Hepatocyte (in vitro differentiated cells): ENCODE measurements at regions not wholly inside any gene's neighbourhood (a gene's known extent, or its start where the extent isn't known, plus 50 kb on each side); places are given as distances from the start of the nearest gene placed in this dataset.
A peak's percentile ranks its signal among the peaks of the same experiment; 100 is the strongest.
"Not testable (repeated sequence)": the region's sequence is repeated elsewhere in the genome, so short reads cannot be mapped to it uniquely, and the experiment has no call there.

Experiments
- DNase-seq: peaks from one replicate; pipeline ENCODE4 v3.0.0-alpha.2; 2016; ENCODE audit warnings: low spot score
- H2AFZ ChIP-seq: fragments of 200-600 bp; sonication (generic); 2 replicates; pipeline ENCODE4 v1.6.0; 2016; ENCODE audit warnings: antibody characterized with exemption, mild to moderate bottlenecking
- H3K27ac ChIP-seq: fragments of 200-600 bp; sonication (generic); 2 replicates; pipeline ENCODE4 v1.5.1; 2016; ENCODE audit warnings: mild to moderate bottlenecking
- H3K27me3 ChIP-seq: fragments of 200-600 bp; sonication (generic); 2 replicates; pipeline ENCODE4 v1.6.1; 2016
- H3K36me3 ChIP-seq: fragments of 200-600 bp; sonication (generic); replicated peaks from 2 replicates; pipeline ENCODE4 v1.5.1; 2016; ENCODE audit warnings: low read depth; ENCODE audit not compliant: insufficient read depth
- H3K4me1 ChIP-seq: fragments of 200-600 bp; sonication (generic); 2 replicates; pipeline ENCODE4 v1.5.1; 2016; ENCODE audit warnings: mild to moderate bottlenecking, moderate library complexity; ENCODE audit not compliant: insufficient read depth
- H3K4me2 ChIP-seq: fragments of 200-600 bp; sonication (generic); 2 replicates; pipeline ENCODE4 v1.6.0; 2016
- H3K4me3 ChIP-seq: fragments of 200-600 bp; sonication (generic); 2 replicates; pipeline ENCODE4 v1.5.1; 2016; ENCODE audit warnings: mild to moderate bottlenecking
- H3K79me2 ChIP-seq: fragments of 200-600 bp; sonication (generic); 2 replicates; pipeline ENCODE4 v1.6.0; 2017; ENCODE audit warnings: mild to moderate bottlenecking
- H3K9me2 ChIP-seq: fragments of 200-600 bp; sonication (generic); replicated peaks from 2 replicates; pipeline ENCODE4 v1.6.0; 2017; ENCODE audit warnings: mild to moderate bottlenecking; ENCODE audit not compliant: insufficient read depth
- H3K9me3 ChIP-seq: fragments of 200-600 bp; sonication (generic); 2 replicates; pipeline ENCODE4 v1.5.1; 2016; ENCODE audit warnings: low read depth, mild to moderate bottlenecking
- H4K20me1 ChIP-seq: fragments of 200-600 bp; sonication (generic); 2 replicates; pipeline ENCODE4 v1.6.0; 2016; ENCODE audit warnings: mild to moderate bottlenecking; ENCODE audit not compliant: insufficient read depth, poor library complexity, severe bottlenecking
- CTCF ChIP-seq: fragments of 200-600 bp; sonication (generic); IDR thresholded peaks from 2 replicates; pipeline ENCODE4 v1.5.1; 2016; ENCODE audit warnings: antibody characterized with exemption, mild to moderate bottlenecking; ENCODE audit not compliant: poor library complexity
- EZH2 ChIP-seq: fragments of 200-600 bp; sonication (generic); IDR thresholded peaks from 2 replicates; pipeline ENCODE4 v1.6.1; 2016; ENCODE audit warnings: antibody characterized with exemption, mild to moderate bottlenecking, borderline replicate concordance
- EZH2phosphoT487 ChIP-seq: fragments of 200-600 bp; sonication (generic); IDR thresholded peaks from one replicate; pipeline ENCODE4 v1.6.1; 2018; ENCODE audit warnings: antibody characterized with exemption, mild to moderate bottlenecking, low read depth, moderate library complexity; ENCODE audit not compliant: unreplicated experiment, severe bottlenecking
- WGBS: methylation state at CpG from one replicate; pipeline ENCODE4 v1.1.6; 2016; ENCODE audit warnings: low lambda C conversion rate; ENCODE audit errors: missing lambda C conversion rate; 5-methylcytosine and 5-hydroxymethylcytosine counted together

GRCh38 chr4:91764085-91764484 lies 539.7 kb upstream of the GRID2 start:
- Histone ChIP-seq H3K4me2 (no peak overlapping the region), H3K4me3 (no peak overlapping the region), H3K9me3 (no peaks in the 10 kb centered on the region), H3K27ac (no peak overlapping the region), H3K36me3 (no peaks in the 10 kb centered on the region), H3K79me2 (no peaks in the 10 kb centered on the region), H3K9me2 (no peaks in the 10 kb centered on the region), H3K27me3 (no peaks in the 10 kb centered on the region), H2AFZ (no peak overlapping the region), H3K4me1 (no peaks in the 10 kb centered on the region), H4K20me1 (no peaks in the 10 kb centered on the region)
- DNase-seq: no peak
- WGBS: 89% methylated on average over 1 of the region's 1 CpG
- TF ChIP-seq EZH2phosphoT487: no peak
- no peak for TF ChIP-seq EZH2
- TF ChIP-seq CTCF: no peak

- DNase-seq: no peak
- Histone ChIP-seq H3K36me3 (no peaks in the 10 kb centered on the region), H3K4me3 (no peak overlapping the region), H3K9me2 (no peaks in the 10 kb centered on the region), H4K20me1 (no peaks in the 10 kb centered on the region), H3K27me3 (no peaks in the 10 kb centered on the region), H3K9me3 (no peaks in the 10 kb centered on the region), H3K4me1 (no peaks in the 10 kb centered on the region), H3K79me2 (no peaks in the 10 kb centered on the region), H3K4me2 (no peak overlapping the region), H2AFZ (no peak overlapping the region), H3K27ac (no peak overlapping the region)
- WGBS: 95% methylated on average over 1 of the region's 1 CpG
- TF ChIP-seq EZH2: no peak
- TF ChIP-seq EZH2phosphoT487: no peak
- TF ChIP-seq CTCF: no peak
These were observed 533.9 kb upstream of the GRID2 start for GRCh38 chr4:91769912-91770311.

- not testable (repeated sequence) for H3K9me2 ChIP-seq
- H2AFZ ChIP-seq: peak overlapping the region; percentile 41
- whole genome bisulfite sequencing: 14% methylated on average over 19 of the region's 28 CpGs
These were observed 512.1 kb upstream of the GRID2 start for GRCh38 chr4:91791631-91792030.

GRCh38 chr4:91795947-91796346 lies 507.8 kb upstream of the GRID2 start:
- no peaks in the 10 kb centered on the region for H3K27me3 ChIP-seq
- H3K4me1 ChIP-seq: no peaks in the 10 kb centered on the region
- no peak overlapping the region for H3K4me2 ChIP-seq
- no peak for DNase-seq
- no peaks in the 10 kb centered on the region for H3K9me3 ChIP-seq
- WGBS: 94% methylated on average over 1 of the region's 1 CpG
- H3K9me2 ChIP-seq: no peaks in the 10 kb centered on the region
- no peaks in the 10 kb centered on the region for H3K36me3 ChIP-seq
- H4K20me1 ChIP-seq: no peaks in the 10 kb centered on the region
- TF ChIP-seq CTCF (no peak), EZH2phosphoT487 (no peak), EZH2 (no peak)
- no peak overlapping the region for H2AFZ ChIP-seq
- no peaks in the 10 kb centered on the region for H3K79me2 ChIP-seq
- H3K27ac ChIP-seq: no peak overlapping the region
- H3K4me3 ChIP-seq: no peak overlapping the region

More at GRCh38 chr4:91791631-91792030, 512.1 kb upstream of the GRID2 start:
- not testable (repeated sequence) for DNase-seq, H3K36me3 ChIP-seq, H4K20me1 ChIP-seq, H3K9me3 ChIP-seq, H3K79me2 ChIP-seq, H3K27me3 ChIP-seq, H3K4me1 ChIP-seq
- Histone ChIP-seq H3K4me3 (peak overlapping the region; percentile 24), H3K4me2 (peak overlapping the region; percentile 71), H3K27ac (peak overlapping the region; percentile 53)
